GM18517 (cell line): ENCODE measurements at regions not wholly inside any gene's neighbourhood (a gene's known extent, or its start where the extent isn't known, plus 50 kb on each side); places are given as distances from the start of the nearest gene placed in this dataset.

Experiments
- ATAC-seq: cut with Tn5 transposase; IDR thresholded peaks from one replicate; pipeline ENCODE4 v1.9.1; 2021; ENCODE audit warnings: mild to moderate bottlenecking, moderate library complexity; ENCODE audit not compliant: unreplicated experiment

GRCh38 chr5:17163221-17163620 is 54.2 kb upstream of the BASP1 start:
- ATAC-seq = no peak

- ATAC-seq = no peak
Observed at GRCh38 chr5:17167171-17167891, 50.1 kb upstream of the BASP1 start.
